HUDEP-2 (cell line): ENCODE measurements at regions not wholly inside any gene's neighbourhood (a gene's known extent, or its start where the extent isn't known, plus 50 kb on each side); places are given as distances from the start of the nearest gene placed in this dataset.

Experiments
- DNase-seq, 76 experiments: peaks; one replicate each; lab custom pipeline; 2025; ENCODE audit not compliant: unreplicated experiment in 76 of 76; lab: John Stamatoyannopoulos, UW

GRCh38 chr1:47572731-47573430 lies 135.0 kb downstream of the FOXD2 start:
- no peak for DNase-seq

- no peak for DNase-seq
Observed at GRCh38 chr1:47574451-47575165, 136.8 kb downstream of the FOXD2 start.

- DNase-seq: no peak
Observed at GRCh38 chr1:47575855-47576757, 138.3 kb downstream of the FOXD2 start.

- DNase-seq: no peak
Observed at GRCh38 chr1:47576758-47577115, 138.9 kb downstream of the FOXD2 start.

- no peak for DNase-seq
Observed at GRCh38 chr1:47577303-47578025, 139.6 kb downstream of the FOXD2 start.

GRCh38 chr1:47578026-47578720 lies 140.3 kb downstream of the FOXD2 start:
- no peak for DNase-seq

GRCh38 chr1:47578721-47579419 lies 141.0 kb downstream of the FOXD2 start:
- no peak for DNase-seq

GRCh38 chr1:47579809-47580208 lies 142.0 kb downstream of the FOXD2 start:
- DNase-seq: no peak

GRCh38 chr1:47580451-47580995 lies 142.7 kb downstream of the FOXD2 start:
- no peak for DNase-seq

- no peak for DNase-seq
Observed at GRCh38 chr1:47582891-47583608, 145.2 kb downstream of the FOXD2 start.

GRCh38 chr1:47584249-47584648 lies 146.4 kb downstream of the FOXD2 start:
- DNase-seq: no peak

GRCh38 chr1:47585141-47585902 lies 147.5 kb downstream of the FOXD2 start:
- DNase-seq: no peak

- DNase-seq: no peak
Observed at GRCh38 chr1:47587891-47588582, 150.2 kb downstream of the FOXD2 start.

- no peak for DNase-seq
Observed at GRCh38 chr1:47590523-47591225, 152.8 kb downstream of the FOXD2 start.

- no peak for DNase-seq
Observed at GRCh38 chr1:47591801-47592200, 154.0 kb downstream of the FOXD2 start.

- no peak for DNase-seq
Observed at GRCh38 chr1:47592296-47593012, 154.6 kb downstream of the FOXD2 start.
